CD4-positive, alpha-beta T cell (primary cell): ENCODE measurements at regions not wholly inside any gene's neighbourhood (a gene's known extent, or its start where the extent isn't known, plus 50 kb on each side); places are given as distances from the start of the nearest gene placed in this dataset.

Experiments
- ATAC-seq: fragments of 200-7000 bp; cut with Tn5 transposase; one replicate; pipeline ENCODE4 v1.10.0; 2022; ENCODE audit warnings: mild to moderate bottlenecking; ENCODE audit not compliant: poor library complexity
- CTCF ChIA-PET: fragments of 350-600 bp; sonication (Branson Sonifier 250); formaldehyde crosslinking; loops from one replicate; lab custom pipeline; 2021; ENCODE audit warnings: antibody characterized with exemption, inconsistent platforms; lab: Charles Lee
- POLR2A ChIA-PET: fragments of 350-600 bp; sonication (Branson Sonifier 250); formaldehyde crosslinking; loops from one replicate; lab custom pipeline; 2021; ENCODE audit warnings: antibody characterized with exemption, inconsistent platforms; lab: Charles Lee
- DNase-seq, 14 experiments: peaks; one replicate each; pipeline ENCODE4 v3.0.0-alpha.2; 2013 to 2020; ENCODE audit warnings: mixed read lengths in 2 of 14
- H3K27ac ChIP-seq, 2 donors: one replicate each; pipeline versions ENCODE4 v1.5.1 to v1.7.0; 2013; ENCODE audit warnings: low read length in 2 of 2, low read depth in 1 of 2, mild to moderate bottlenecking in 1 of 2
- H3K27me3 ChIP-seq, 2 experiments: 1 replicate in 1 of 2; 2 replicates in 1 of 2; pipeline versions ENCODE4 v1.6.1 to v1.7.0; 2013; ENCODE audit warnings: low read length in 2 of 2, control low read depth in 1 of 2, mild to moderate bottlenecking in 1 of 2, moderate library complexity in 1 of 2; ENCODE audit not compliant: insufficient read depth in 2 of 2, control insufficient read depth in 1 of 2
- H3K36me3 ChIP-seq: one replicate; pipeline ENCODE4 v1.6.1; 2013; ENCODE audit warnings: low read length, control low read depth; ENCODE audit not compliant: insufficient read depth
- H3K4me1 ChIP-seq: one replicate; pipeline ENCODE4 v1.6.1; 2013; ENCODE audit warnings: low read length, control low read depth; ENCODE audit not compliant: insufficient read depth
- H3K4me3 ChIP-seq: one replicate; pipeline ENCODE4 v1.5.1; 2013; ENCODE audit warnings: mild to moderate bottlenecking, low read length, moderate library complexity
- H3K9me3 ChIP-seq, 2 experiments: 1 replicate in 1 of 2; 2 replicates in 1 of 2; pipeline versions ENCODE4 v1.6.1 to v1.7.0; 2013; ENCODE audit warnings: low read length in 2 of 2, mild to moderate bottlenecking in 2 of 2, control low read depth in 1 of 2, moderate library complexity in 1 of 2; ENCODE audit not compliant: control insufficient read depth in 1 of 2, insufficient read depth in 1 of 2
- H3K27ac Mint-ChIP-seq: one replicate; pipeline ENCODE4 v1.8.0; 2020; ENCODE audit warnings: mixed read lengths
- H3K27me3 Mint-ChIP-seq: one replicate; pipeline ENCODE4 v1.8.0; 2021; ENCODE audit warnings: mixed read lengths
- H3K36me3 Mint-ChIP-seq: one replicate; pipeline ENCODE4 v1.8.0; 2021; ENCODE audit warnings: low read depth, mixed read lengths
- H3K4me1 Mint-ChIP-seq: one replicate; pipeline ENCODE4 v1.8.0; 2021; ENCODE audit warnings: low read depth, mixed read lengths
- H3K4me3 Mint-ChIP-seq: one replicate; pipeline ENCODE4 v1.8.0; 2020; ENCODE audit warnings: mild to moderate bottlenecking, mixed read lengths
- H3K9me3 Mint-ChIP-seq: one replicate; pipeline ENCODE4 v1.8.0; 2020; ENCODE audit warnings: mixed read lengths
- intact Hi-C, 2 experiments: fragments of 100-400 bp; cut with DNase I in 1 of 2; cut with micrococcal nuclease in 1 of 2; formaldehyde crosslinking; loops; one replicate each; pipeline versions ENCODE4 v1.15.1 to v1.9.0; 2023 to 2025; cut with DNase I, micrococcal nuclease
- TF ChIP-seq, protein P1 (sequence below): fragments of 200-600 bp; IDR thresholded peaks from one replicate; pipeline ENCODE4 v1.8.0; 2022; ENCODE audit warnings: antibody characterized with exemption, mild to moderate bottlenecking

DNA sequence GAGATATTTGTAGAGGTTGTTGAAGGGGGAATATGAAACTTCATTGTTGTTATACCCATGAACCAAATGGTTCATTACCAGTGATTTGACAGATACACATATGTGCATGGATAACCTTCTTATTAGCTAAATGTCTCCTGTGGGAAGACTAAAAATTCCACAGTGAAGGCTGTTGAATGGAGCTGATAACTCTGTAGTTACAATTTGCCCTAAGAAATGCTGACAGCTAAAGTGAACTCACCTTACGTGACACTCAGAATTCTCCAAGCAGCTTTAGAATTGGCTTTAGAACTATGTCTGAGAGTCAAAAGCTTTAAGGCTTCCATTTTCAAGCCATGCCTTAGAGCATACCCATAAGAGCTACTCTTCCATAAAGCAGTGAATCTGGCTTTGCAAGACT, 276.9 kb downstream of the PRELID2 start:
- Histone ChIP-seq H3K4me3 (no peak overlapping the region), H3K27ac (no peak overlapping the region), H3K27me3 (no peaks in the 10 kb centered on the region), H3K4me1 (no peaks in the 10 kb centered on the region), H3K36me3 (no peaks in the 10 kb centered on the region), H3K9me3 (peaks cover 0 to 3% of the 10 kb centered on the region in 2 experiments)
- Mint-ChIP-seq H3K27me3 (no peaks in the 10 kb centered on the region), H3K4me3 (no peak overlapping the region), H3K36me3 (no peaks in the 10 kb centered on the region), H3K4me1 (no peaks in the 10 kb centered on the region), H3K27ac (no peak overlapping the region), H3K9me3 (peaks cover 9% of the 10 kb centered on the region)
- ChIA-PET CTCF (no interaction called here), POLR2A (no interaction called here)
- TF ChIP-seq, protein P1, sequence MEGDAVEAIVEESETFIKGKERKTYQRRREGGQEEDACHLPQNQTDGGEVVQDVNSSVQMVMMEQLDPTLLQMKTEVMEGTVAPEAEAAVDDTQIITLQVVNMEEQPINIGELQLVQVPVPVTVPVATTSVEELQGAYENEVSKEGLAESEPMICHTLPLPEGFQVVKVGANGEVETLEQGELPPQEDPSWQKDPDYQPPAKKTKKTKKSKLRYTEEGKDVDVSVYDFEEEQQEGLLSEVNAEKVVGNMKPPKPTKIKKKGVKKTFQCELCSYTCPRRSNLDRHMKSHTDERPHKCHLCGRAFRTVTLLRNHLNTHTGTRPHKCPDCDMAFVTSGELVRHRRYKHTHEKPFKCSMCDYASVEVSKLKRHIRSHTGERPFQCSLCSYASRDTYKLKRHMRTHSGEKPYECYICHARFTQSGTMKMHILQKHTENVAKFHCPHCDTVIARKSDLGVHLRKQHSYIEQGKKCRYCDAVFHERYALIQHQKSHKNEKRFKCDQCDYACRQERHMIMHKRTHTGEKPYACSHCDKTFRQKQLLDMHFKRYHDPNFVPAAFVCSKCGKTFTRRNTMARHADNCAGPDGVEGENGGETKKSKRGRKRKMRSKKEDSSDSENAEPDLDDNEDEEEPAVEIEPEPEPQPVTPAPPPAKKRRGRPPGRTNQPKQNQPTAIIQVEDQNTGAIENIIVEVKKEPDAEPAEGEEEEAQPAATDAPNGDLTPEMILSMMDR: no peak
- intact Hi-C loops: no loop called here
- DNase-seq (no peak), ATAC-seq (no peak)

GRCh38 chr5:145557345-145557744, 277.8 kb downstream of the PRELID2 start:
- ChIA-PET CTCF (no interaction called here), POLR2A (no interaction called here)
- no peak overlapping the region for H3K4me3 Mint-ChIP-seq
- ATAC-seq (no peak), DNase-seq (no peak)
- Histone ChIP-seq H3K9me3 (peaks cover 0 to 3% of the 10 kb centered on the region in 2 experiments), H3K27ac (no peak overlapping the region), H3K4me1 (no peaks in the 10 kb centered on the region), H3K4me3 (no peak overlapping the region), H3K27me3 (no peaks in the 10 kb centered on the region), H3K36me3 (no peaks in the 10 kb centered on the region)
- no peaks in the 10 kb centered on the region for H3K27me3 Mint-ChIP-seq
- peaks cover 9% of the 10 kb centered on the region for H3K9me3 Mint-ChIP-seq
- no peaks in the 10 kb centered on the region for H3K4me1 Mint-ChIP-seq
- no peaks in the 10 kb centered on the region for H3K36me3 Mint-ChIP-seq
- TF ChIP-seq, protein P1: no peak
- H3K27ac Mint-ChIP-seq: no peak overlapping the region
- intact Hi-C loops: no loop called here

- no peak for ATAC-seq
- POLR2A ChIA-PET: no interaction called here
- H3K4me1 ChIP-seq: no peaks in the 10 kb centered on the region
- H3K36me3 ChIP-seq: no peaks in the 10 kb centered on the region
- H3K4me1 Mint-ChIP-seq: no peaks in the 10 kb centered on the region
- no peaks in the 10 kb centered on the region for H3K27me3 Mint-ChIP-seq
- DNase-seq: no peak
- H3K27ac Mint-ChIP-seq: no peak overlapping the region
- H3K27me3 ChIP-seq: no peaks in the 10 kb centered on the region
- no peak overlapping the region for H3K4me3 Mint-ChIP-seq
- peaks cover 0 to 6% of the 10 kb centered on the region in 2 experiments for H3K9me3 ChIP-seq
- no peaks in the 10 kb centered on the region for H3K36me3 Mint-ChIP-seq
- TF ChIP-seq, protein P1: no peak
- H3K9me3 Mint-ChIP-seq: peaks cover 6% of the 10 kb centered on the region
- CTCF ChIA-PET: no interaction called here
- H3K4me3 ChIP-seq: no peak overlapping the region
- intact Hi-C loops: no loop called here
- H3K27ac ChIP-seq: no peak overlapping the region
Observed at GRCh38 chr5:145554399-145554798, 280.7 kb downstream of the PRELID2 start.
